ENCODE measurements at regions not wholly inside any gene's neighbourhood (a gene's known extent, or its start where the extent isn't known, plus 50 kb on each side); places are given as distances from the start of the nearest gene placed in this dataset.

- TF ChIP-seq CTCF (IDR thresholded peaks at IDR 0.05) (no peak), POLR2A (IDR thresholded peaks at IDR 0.05) (no peak)
Observed at GRCh38 chr2:198337368-198337767, 533.0 kb downstream of the PLCL1 start.
